IPS DF 6.9 (cell line): ENCODE measurements at regions not wholly inside any gene's neighbourhood (a gene's known extent, or its start where the extent isn't known, plus 50 kb on each side); places are given as distances from the start of the nearest gene placed in this dataset.
A peak's percentile ranks its signal among the peaks of the same experiment; 100 is the strongest.

Experiments used
- DNase-seq: peaks from one replicate; pipeline ENCODE4 v3.0.0-alpha.2; 2013; ENCODE audit warnings: low read depth, low spot score
- H3K27ac ChIP-seq: one replicate; pipeline ENCODE4 v1.5.1; 2013; ENCODE audit warnings: low read length, control low read depth
- H3K27me3 ChIP-seq: 2 replicates; pipeline ENCODE4 v1.6.1; 2013; ENCODE audit warnings: mild to moderate bottlenecking, low read length; ENCODE audit not compliant: control insufficient read depth, insufficient read depth
- H3K36me3 ChIP-seq: 2 replicates; pipeline ENCODE4 v1.6.1; 2013; ENCODE audit warnings: low read length; ENCODE audit not compliant: control insufficient read depth, insufficient read depth
- H3K4me1 ChIP-seq: 2 replicates; pipeline ENCODE4 v1.6.1; 2013; ENCODE audit warnings: low read length; ENCODE audit not compliant: control insufficient read depth, insufficient read depth
- H3K4me3 ChIP-seq: 2 replicates; pipeline ENCODE4 v1.5.1; 2013; ENCODE audit warnings: mild to moderate bottlenecking, low read length
- H3K9me3 ChIP-seq: 2 replicates; pipeline ENCODE4 v1.6.1; 2013; ENCODE audit warnings: low read length, inconsistent platforms; ENCODE audit not compliant: control insufficient read depth, insufficient read depth
- WGBS: extraction: QIAGEN DNeasy Blood & Tissue Kit; methylation state at CpG from one replicate; pipeline ENCODE4 v1.1.7; 2013; ENCODE audit warnings: mixed read lengths, missing lambda C conversion rate; ENCODE audit not compliant: insufficient read length, insufficient coverage; 5-methylcytosine and 5-hydroxymethylcytosine counted together

DNA sequence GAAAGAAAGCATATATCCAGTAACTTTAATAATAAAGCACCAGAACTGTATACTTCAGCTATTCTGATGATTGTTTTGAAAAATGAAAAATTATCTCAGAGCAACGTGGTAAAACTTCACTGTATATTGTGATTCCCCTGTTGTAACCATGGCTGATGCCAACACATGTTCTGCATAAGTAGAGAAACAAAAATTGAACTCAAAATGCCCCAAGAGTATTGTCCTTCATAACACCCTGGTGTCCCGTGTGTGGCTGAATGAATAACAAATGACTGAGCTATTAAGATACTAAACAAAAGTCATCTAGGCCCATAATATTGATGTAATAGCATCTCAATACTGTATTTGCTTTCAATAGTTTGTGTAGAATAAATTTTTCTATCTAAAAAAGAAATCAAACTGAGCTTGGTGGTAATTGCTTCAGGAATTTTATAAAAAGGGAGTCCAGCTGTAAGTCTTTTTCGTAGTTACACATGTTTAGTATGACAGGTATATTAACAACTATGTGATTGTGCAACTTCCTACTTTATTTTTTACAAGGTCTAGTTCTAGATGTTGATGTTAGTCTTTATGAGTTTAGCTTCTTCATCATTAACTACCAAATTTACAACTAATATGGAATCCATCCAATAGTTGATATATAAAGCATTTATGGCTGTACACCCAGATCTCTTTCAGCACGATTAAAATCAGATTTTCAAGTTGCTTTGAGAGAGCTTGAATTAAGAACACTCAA lies 623.8 kb upstream of the AGTR1 start:
- Histone ChIP-seq H3K9me3 (no peaks in the 10 kb centered on the region), H3K27ac (no peak overlapping the region), H3K36me3 (no peaks in the 10 kb centered on the region), H3K27me3 (no peaks in the 10 kb centered on the region), H3K4me3 (no peak overlapping the region), H3K4me1 (no peaks in the 10 kb centered on the region)
- DNase-seq: no peak
- no CpG with 5 or more reads among the region's 4 CpGs for WGBS

DNA sequence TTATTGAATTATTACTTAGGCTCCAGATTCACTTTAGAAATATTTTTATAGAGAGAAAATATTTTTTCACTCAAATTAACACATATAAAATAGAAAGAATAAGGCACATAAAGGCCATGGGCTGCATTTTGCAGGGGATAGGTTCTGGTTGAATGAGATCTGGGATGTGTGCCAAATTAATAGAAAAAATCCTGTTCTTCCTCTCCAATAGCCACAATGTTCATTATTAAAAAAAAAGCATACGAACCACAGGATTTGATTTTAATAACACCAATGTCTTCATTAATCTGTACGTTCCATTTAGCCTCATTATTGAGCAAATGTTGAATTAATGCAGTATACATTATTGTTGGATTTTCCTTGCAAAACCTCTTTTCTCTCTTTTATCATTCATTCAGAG lies 622.8 kb upstream of the AGTR1 start:
- H3K27ac ChIP-seq: no peak overlapping the region
- no peak overlapping the region for H3K4me3 ChIP-seq
- H3K27me3 ChIP-seq: no peaks in the 10 kb centered on the region
- H3K9me3 ChIP-seq: no peaks in the 10 kb centered on the region
- WGBS: no CpG with 5 or more reads among the region's 2 CpGs
- H3K4me1 ChIP-seq: no peaks in the 10 kb centered on the region
- DNase-seq: no peak
- no peaks in the 10 kb centered on the region for H3K36me3 ChIP-seq

DNA sequence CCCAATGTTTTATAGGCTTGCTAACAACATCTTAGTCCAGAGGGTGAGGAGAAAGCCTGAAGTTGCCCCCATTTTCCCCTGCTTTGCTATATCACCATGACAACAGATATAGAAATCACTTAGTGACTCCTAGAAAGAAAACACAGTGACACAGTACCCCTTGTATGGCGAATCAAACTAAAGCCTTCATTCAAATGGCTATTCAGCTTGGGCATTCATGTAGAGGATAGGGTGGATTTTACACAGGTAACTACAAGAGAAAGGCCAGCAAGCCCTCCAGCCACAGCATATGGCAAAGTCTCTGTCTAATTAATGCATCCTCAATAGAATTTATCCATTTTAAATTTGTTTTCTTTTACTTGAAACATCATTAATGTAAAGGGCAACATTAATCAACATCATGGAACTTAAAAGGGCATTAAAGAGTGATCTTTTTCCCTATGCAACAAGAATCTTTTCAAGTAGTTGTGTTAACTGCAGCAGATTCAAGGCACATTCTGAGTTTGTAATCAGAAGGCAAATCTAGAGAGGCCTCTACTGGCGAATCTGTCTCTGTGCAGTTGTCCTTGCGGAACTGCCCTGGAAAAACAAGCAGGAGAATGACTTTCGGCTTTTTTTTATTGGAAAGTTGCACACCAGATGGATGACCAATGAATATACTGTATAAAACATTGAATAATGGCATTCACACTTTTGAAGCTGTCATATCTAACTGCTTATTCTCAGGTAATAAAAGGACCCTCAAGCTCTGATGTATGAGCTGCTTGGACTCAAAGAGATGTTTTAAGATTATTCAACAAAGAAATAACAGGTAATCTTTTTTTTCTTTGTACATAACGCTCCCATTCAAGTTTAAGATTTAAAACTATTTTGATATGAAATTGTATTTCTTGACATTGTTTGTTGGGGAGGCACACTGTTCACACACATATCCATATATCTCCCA lies 621.7 kb upstream of the AGTR1 start:
- Histone ChIP-seq H3K4me1 (no peaks in the 10 kb centered on the region), H3K27ac (no peak overlapping the region), H3K36me3 (no peaks in the 10 kb centered on the region), H3K4me3 (no peak overlapping the region), H3K27me3 (no peaks in the 10 kb centered on the region), H3K9me3 (no peaks in the 10 kb centered on the region)
- no CpG with 5 or more reads among the region's 5 CpGs for WGBS
- DNase-seq: peak; percentile 18

DNA sequence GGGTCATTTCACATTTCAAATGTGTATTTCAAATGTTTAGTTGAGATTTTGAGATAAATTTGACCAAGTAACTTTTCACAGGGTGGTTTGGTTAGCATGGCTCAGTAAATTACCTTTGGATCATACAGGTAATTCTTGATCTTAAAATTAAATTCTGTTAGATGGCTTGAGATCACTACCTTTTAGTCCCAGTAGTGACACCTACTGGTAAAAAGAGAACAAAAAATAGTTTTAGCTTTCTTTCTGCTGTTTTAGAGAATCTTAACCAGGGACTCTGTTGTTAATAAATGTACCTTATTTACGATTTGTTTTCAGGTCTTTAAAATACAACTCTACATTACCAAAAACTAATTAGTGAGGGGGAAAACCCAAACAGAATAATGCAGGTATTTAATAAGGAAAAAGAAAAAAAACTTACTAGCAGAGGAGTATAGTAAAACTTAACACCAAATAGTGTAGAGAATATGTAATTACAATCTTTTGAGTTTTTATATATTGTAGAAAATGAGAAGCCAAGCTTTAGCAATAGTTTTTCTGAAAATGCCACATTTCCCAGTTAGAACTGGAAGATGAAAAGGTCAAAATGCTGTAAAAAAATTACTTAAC lies 620.3 kb upstream of the AGTR1 start:
- H3K4me3 ChIP-seq: no peak overlapping the region
- H3K27me3 ChIP-seq: no peaks in the 10 kb centered on the region
- no peak overlapping the region for H3K27ac ChIP-seq
- no peaks in the 10 kb centered on the region for H3K4me1 ChIP-seq
- DNase-seq: no peak
- WGBS: no CpG with 5 or more reads among the region's 1 CpG
- no peaks in the 10 kb centered on the region for H3K36me3 ChIP-seq
- no peaks in the 10 kb centered on the region for H3K9me3 ChIP-seq

DNA sequence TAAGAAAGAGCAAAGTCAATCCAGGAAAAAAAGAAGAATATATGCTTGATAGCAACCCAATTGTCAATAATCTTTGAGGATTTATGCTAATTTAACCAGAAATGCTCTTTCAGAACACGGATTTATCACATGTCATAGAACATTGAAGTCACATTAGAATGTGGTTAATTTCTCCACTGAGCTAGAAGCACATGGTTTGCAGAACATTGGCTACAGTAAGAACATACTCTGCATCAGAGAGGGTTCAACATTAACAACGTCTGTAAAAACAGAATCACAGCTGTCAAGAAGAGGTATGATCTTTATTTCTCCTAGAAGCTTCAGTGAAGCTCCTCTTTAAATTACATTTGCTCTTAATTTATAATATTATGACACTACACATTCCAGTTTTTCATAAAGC lies 619.7 kb upstream of the AGTR1 start:
- Histone ChIP-seq H3K27ac (no peak overlapping the region), H3K9me3 (no peaks in the 10 kb centered on the region), H3K4me3 (no peak overlapping the region), H3K27me3 (no peaks in the 10 kb centered on the region), H3K36me3 (no peaks in the 10 kb centered on the region), H3K4me1 (no peaks in the 10 kb centered on the region)
- WGBS: no CpG with 5 or more reads among the region's 2 CpGs
- DNase-seq: no peak

DNA sequence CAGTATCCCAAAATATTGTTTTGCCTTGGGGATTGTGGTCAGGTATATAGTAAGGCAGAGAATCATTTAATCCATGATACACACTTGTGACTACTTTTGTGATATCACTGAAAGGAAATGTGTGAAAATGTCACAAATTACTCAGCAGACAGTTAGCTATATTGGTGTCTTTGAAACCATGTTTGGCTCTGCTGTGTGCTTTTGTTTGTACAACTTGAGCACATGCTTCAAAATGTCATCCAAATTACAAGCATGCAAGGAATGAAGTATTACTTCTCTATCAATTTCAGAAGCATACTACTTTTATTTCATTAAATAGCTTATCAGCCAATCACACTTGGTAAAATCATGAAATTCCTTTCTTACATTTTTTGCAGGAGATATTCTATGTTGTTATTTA lies 619.0 kb upstream of the AGTR1 start:
- Histone ChIP-seq H3K4me1 (no peaks in the 10 kb centered on the region), H3K27ac (no peak overlapping the region), H3K36me3 (no peaks in the 10 kb centered on the region), H3K27me3 (no peaks in the 10 kb centered on the region), H3K4me3 (no peak overlapping the region), H3K9me3 (no peaks in the 10 kb centered on the region)
- DNase-seq: no peak

DNA sequence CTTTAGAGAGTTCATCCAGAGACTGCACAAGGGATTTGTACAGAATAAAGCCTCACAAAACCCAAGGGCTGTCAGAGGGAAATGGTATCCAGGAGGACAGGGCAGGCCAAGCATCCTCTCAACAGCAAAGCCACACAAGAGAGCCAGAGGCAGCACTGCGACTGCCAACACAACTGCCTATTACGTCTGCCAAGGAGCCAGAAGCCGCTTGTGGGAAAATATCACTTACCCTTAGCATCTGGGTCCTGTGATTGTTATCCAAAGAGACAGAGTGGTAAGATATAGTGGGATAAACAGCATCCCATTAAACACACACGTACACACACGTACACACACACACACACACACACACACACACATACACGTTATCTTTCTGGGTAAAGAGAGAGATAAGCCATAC lies 618.3 kb upstream of the AGTR1 start:
- Histone ChIP-seq H3K27ac (no peak overlapping the region), H3K36me3 (no peaks in the 10 kb centered on the region), H3K27me3 (no peaks in the 10 kb centered on the region), H3K4me1 (no peaks in the 10 kb centered on the region), H3K9me3 (no peaks in the 10 kb centered on the region), H3K4me3 (no peak overlapping the region)
- WGBS: no CpG with 5 or more reads among the region's 6 CpGs
- no peak for DNase-seq

DNA sequence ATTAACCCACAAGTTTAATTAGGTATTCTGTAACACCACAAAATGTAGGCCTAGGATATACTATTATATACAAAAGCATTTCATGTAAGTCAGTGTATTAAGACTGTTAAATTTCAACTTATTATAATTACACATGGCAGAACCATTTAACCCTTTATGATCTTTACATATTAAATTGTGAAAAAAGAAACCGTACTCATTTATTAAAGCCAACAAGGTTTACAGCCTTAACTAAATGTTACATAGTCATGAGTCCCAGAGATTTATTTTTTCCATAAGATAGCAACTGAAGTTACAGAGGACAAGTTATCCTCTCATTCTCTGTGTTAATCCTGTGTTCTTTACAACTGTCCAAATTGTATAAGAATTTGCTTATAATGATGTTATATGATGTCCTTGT lies 615.8 kb upstream of the AGTR1 start:
- no peaks in the 10 kb centered on the region for H3K4me1 ChIP-seq
- no peak overlapping the region for H3K27ac ChIP-seq
- H3K27me3 ChIP-seq: no peaks in the 10 kb centered on the region
- H3K36me3 ChIP-seq: no peaks in the 10 kb centered on the region
- H3K9me3 ChIP-seq: no peaks in the 10 kb centered on the region
- no peak overlapping the region for H3K4me3 ChIP-seq
- no peak for DNase-seq
- WGBS: no CpG with 5 or more reads among the region's 1 CpG

DNA sequence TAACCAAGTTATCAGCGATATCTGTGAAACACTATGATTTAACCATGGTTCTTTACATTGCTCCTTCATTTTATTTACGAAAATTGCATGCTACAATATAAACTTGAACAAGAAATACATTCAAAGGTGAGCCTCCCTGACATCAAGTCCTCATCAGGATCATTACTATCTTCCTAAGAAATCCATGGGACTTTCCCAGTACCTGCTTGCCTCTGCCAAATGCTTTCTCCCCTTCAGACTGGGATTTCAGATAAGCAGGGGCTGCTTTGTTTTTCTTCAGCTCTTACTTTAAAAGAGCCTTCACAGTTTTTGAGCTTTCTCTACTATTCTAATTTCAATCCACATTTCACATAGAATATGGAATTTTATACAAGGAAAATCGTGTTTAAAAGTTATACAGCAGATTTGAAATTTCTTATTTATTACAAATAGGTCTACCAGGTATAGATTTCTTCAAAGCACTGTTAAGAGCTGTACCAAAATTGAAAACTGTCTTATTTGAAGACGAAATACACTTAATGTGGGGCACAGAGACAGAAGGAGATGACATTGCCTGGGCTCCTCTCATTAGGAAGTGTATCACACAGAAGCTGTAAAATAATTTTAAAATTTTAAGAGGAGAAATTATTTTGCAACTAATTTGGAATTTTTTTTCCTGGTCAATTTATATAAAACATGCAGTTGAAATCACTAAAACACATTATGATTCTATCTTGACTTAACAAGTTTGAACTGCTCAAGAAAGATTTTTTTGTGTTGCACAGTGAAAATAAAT lies 615.0 kb upstream of the AGTR1 start:
- no CpG with 5 or more reads among the region's 4 CpGs for WGBS
- no peak for DNase-seq
- H3K36me3 ChIP-seq: no peaks in the 10 kb centered on the region
- H3K27me3 ChIP-seq: no peaks in the 10 kb centered on the region
- H3K4me3 ChIP-seq: no peak overlapping the region
- no peaks in the 10 kb centered on the region for H3K9me3 ChIP-seq
- no peaks in the 10 kb centered on the region for H3K4me1 ChIP-seq
- H3K27ac ChIP-seq: no peak overlapping the region

DNA sequence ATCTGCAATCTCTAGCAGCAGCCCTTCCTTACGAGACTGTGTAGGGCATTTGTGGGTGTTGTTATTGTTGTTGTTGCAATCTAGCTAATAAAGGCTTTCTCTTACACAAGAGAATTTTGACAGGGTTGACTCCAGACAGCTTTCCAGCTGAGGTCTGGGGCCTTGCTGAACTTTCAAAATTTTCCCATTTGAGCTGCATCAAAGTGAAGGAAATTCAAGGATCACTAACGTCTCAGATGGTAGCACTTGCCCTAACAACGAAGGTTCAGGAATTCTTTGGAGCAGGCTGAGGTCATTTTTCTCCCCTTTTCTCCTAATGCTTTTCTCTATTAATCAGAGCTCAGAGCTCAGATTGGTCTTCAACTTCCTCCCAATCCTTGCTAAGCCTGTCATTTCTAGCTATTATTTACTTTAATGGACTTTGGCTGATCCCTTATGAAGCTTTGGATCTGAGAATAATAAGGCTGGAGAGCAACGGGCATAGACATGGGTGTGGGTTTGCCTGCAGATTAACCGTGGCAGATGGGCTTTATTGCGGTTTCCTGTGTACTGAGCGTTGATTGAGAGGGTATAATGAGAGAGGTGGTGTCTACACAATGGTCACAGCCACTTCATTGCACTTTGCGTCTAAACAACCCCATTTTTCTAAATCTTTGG lies 614.0 kb upstream of the AGTR1 start:
- no peaks in the 10 kb centered on the region for H3K9me3 ChIP-seq
- no CpG with 5 or more reads among the region's 8 CpGs for WGBS
- H3K27me3 ChIP-seq: no peaks in the 10 kb centered on the region
- H3K36me3 ChIP-seq: no peaks in the 10 kb centered on the region
- H3K27ac ChIP-seq: no peak overlapping the region
- DNase-seq: no peak
- no peaks in the 10 kb centered on the region for H3K4me1 ChIP-seq
- H3K4me3 ChIP-seq: no peak overlapping the region
